ENCODE measurements at regions not wholly inside any gene's neighbourhood (a gene's known extent, or its start where the extent isn't known, plus 50 kb on each side); places are given as distances from the start of the nearest gene placed in this dataset.

DNA sequence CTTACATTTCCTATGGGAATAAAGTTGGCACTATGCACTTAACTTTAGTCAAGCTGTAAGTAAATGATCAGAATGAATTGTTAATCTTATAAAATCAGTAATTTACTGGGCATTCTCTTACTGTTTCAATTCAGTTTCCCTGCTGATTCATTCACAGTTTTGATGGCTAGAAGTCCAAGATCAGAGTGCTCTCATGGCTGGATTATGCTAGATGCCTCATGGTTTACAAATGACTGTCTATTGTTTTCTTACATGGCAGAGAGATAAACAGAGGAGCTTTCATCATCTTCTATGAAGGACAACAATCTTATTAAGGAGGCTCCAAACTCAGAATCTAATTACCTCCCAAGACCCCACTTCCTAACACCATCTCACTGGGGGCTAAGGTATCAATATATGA lies 135.1 kb upstream of the CARD18 start:
- Histone ChIP-seq H3K9me3 (ENCODE audit: low read length) (no peaks in the 10 kb centered on the region), H3K4me2 (ENCODE audit: low read depth, low read length, poor library complexity, severe bottlenecking) (no peak overlapping the region), H3K79me2 (ENCODE audit: low read length) (no peaks in the 10 kb centered on the region), H3K36me3 (ENCODE audit: insufficient read depth, low read length) (no peaks in the 10 kb centered on the region), H3K4me1 (ENCODE audit: low read length) (no peaks in the 10 kb centered on the region), H4K20me1 (ENCODE audit: insufficient read depth, low read depth, low read length) (no peaks in the 10 kb centered on the region), H3K9ac (ENCODE audit: low read length) (no peak overlapping the region), H3K27me3 (ENCODE audit: low read length) (peaks cover 3% of the 10 kb centered on the region; the same call in 1 of the 2 replicates), H3K9me2 (replicated peaks; ENCODE audit: insufficient read depth, low read length) (peaks cover 6% of the 10 kb centered on the region; the same call in 1 of the 2 replicates), H3K27ac (ENCODE audit: low read length) (no peak overlapping the region), H2AFZ (ENCODE audit: low read length) (no peak overlapping the region), H3K4me3 (ENCODE audit: low read length) (no peak overlapping the region)
- DNase-seq = no peak

DNA sequence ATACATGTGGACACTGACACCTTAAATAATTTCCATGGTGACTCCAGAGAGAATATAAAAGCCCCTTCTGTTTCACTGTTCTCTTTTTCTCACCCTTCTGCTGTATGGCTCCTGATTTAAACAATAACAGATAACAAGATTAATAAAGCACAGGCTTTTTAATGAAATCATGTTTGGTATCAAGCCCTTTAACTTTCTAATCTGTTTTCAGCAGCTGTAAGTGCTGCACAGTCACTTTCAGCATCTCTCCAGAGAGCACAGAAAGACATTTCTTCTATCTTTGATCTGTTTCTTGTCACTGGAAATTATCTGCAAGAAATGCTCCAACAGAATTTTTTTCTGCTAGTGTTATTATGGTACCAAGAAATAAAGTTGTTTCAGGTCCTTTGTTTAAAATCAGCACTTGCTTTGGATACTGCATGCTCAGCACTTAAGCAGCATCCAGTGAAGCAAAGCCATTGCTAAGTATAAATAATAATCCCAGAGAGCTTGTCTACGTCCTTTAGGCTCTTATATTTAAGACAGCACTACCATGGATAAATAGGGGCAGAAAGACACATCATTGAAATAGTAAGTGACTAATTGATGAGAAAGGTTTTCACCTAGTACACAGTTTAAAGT lies 134.2 kb upstream of the CARD18 start:
- peaks cover 3% of the 10 kb centered on the region; the same call in 1 of the 2 replicates for H3K27me3 ChIP-seq (ENCODE audit: low read length)
- no peak overlapping the region for H3K4me2 ChIP-seq (ENCODE audit: low read depth, low read length, poor library complexity, severe bottlenecking)
- H3K4me1 ChIP-seq (ENCODE audit: low read length) = no peaks in the 10 kb centered on the region
- H3K27ac ChIP-seq (ENCODE audit: low read length) = no peak overlapping the region
- DNase-seq = no peak
- no peaks in the 10 kb centered on the region for H3K36me3 ChIP-seq (ENCODE audit: insufficient read depth, low read length)
- peaks cover 6% of the 10 kb centered on the region; the same call in 1 of the 2 replicates for H3K9me2 ChIP-seq (replicated peaks; ENCODE audit: insufficient read depth, low read length)
- H3K9ac ChIP-seq (ENCODE audit: low read length) = no peak overlapping the region
- no peaks in the 10 kb centered on the region for H3K79me2 ChIP-seq (ENCODE audit: low read length)
- no peaks in the 10 kb centered on the region for H4K20me1 ChIP-seq (ENCODE audit: insufficient read depth, low read depth, low read length)
- H3K9me3 ChIP-seq (ENCODE audit: low read length) = no peaks in the 10 kb centered on the region
- H2AFZ ChIP-seq (ENCODE audit: low read length) = no peak overlapping the region
- no peak overlapping the region for H3K4me3 ChIP-seq (ENCODE audit: low read length)

DNA sequence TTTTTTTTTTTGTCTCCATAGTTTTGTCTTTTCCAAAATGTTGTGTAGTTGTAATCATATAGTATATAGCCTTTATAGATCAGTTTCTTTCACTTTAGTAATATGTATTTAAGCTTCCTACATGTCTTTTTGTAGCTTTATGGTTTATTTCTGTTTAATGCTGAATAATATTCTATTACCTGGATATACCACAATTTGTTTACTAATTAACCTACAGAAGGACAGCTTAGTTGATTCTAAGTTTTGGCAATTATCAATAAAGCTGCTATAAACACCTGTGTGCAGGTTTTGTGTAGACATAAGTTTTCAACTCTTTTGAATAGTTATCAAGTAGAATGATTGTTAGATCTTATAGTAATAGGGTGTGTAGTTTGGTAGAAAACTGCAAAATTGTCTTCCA lies 130.3 kb upstream of the CARD18 start:
- H3K9me2 ChIP-seq (replicated peaks; ENCODE audit: insufficient read depth, low read length) = no peaks in the 10 kb centered on the region
- H3K4me3 ChIP-seq (ENCODE audit: low read length) = no peak overlapping the region
- H3K4me1 ChIP-seq (ENCODE audit: low read length) = no peaks in the 10 kb centered on the region
- no peak for DNase-seq
- no peak overlapping the region for H3K9ac ChIP-seq (ENCODE audit: low read length)
- H3K27ac ChIP-seq (ENCODE audit: low read length) = no peak overlapping the region
- no peaks in the 10 kb centered on the region for H4K20me1 ChIP-seq (ENCODE audit: insufficient read depth, low read depth, low read length)
- H3K27me3 ChIP-seq (ENCODE audit: low read length) = peaks cover 3% of the 10 kb centered on the region; the same call in 1 of the 2 replicates
- no peaks in the 10 kb centered on the region for H3K36me3 ChIP-seq (ENCODE audit: insufficient read depth, low read length)
- no peak overlapping the region for H3K4me2 ChIP-seq (ENCODE audit: low read depth, low read length, poor library complexity, severe bottlenecking)
- no peak overlapping the region for H2AFZ ChIP-seq (ENCODE audit: low read length)
- no peaks in the 10 kb centered on the region for H3K9me3 ChIP-seq (ENCODE audit: low read length)
- H3K79me2 ChIP-seq (ENCODE audit: low read length) = no peaks in the 10 kb centered on the region

- no peaks in the 10 kb centered on the region for H3K4me1 ChIP-seq (ENCODE audit: low read length)
- no peak overlapping the region for H2AFZ ChIP-seq (ENCODE audit: low read length)
- H3K9me3 ChIP-seq (ENCODE audit: low read length) = no peaks in the 10 kb centered on the region
These were observed 129.0 kb upstream of the CARD18 start for GRCh38 chr11:105268404-105269062.

DNA sequence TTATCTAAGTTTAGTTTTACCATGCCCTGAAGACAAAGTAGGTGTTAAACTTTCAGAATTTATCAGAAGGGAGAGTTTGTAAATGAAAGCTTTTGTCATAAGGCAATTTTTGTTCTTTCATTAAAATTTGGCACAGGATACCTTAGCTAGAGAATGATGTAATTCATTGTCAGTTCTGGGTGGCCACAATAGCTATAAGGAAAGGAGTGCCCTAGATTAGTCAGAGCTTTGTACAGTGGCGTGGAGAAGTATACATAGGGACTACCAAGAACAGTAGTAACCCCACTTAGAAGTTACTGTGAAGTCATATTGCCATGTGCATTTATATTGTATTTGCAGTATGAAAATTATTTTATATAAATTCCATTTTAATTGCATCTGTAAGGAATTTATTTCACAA lies 126.3 kb upstream of the CARD18 start:
- no peaks in the 10 kb centered on the region for H3K9me3 ChIP-seq (ENCODE audit: low read length)
- H3K4me2 ChIP-seq (ENCODE audit: low read depth, low read length, poor library complexity, severe bottlenecking) = no peak overlapping the region
- no peak overlapping the region for H2AFZ ChIP-seq (ENCODE audit: low read length)
- H4K20me1 ChIP-seq (ENCODE audit: insufficient read depth, low read depth, low read length) = no peaks in the 10 kb centered on the region
- H3K27me3 ChIP-seq (ENCODE audit: low read length) = no peaks in the 10 kb centered on the region
- DNase-seq = no peak
- no peaks in the 10 kb centered on the region for H3K9me2 ChIP-seq (replicated peaks; ENCODE audit: insufficient read depth, low read length)
- no peaks in the 10 kb centered on the region for H3K79me2 ChIP-seq (ENCODE audit: low read length)
- no peaks in the 10 kb centered on the region for H3K4me1 ChIP-seq (ENCODE audit: low read length)
- no peak overlapping the region for H3K9ac ChIP-seq (ENCODE audit: low read length)
- no peaks in the 10 kb centered on the region for H3K36me3 ChIP-seq (ENCODE audit: insufficient read depth, low read length)
- H3K27ac ChIP-seq (ENCODE audit: low read length) = no peak overlapping the region
- H3K4me3 ChIP-seq (ENCODE audit: low read length) = no peak overlapping the region

More at GRCh38 chr11:105268404-105269062, 129.0 kb upstream of the CARD18 start:
- H3K79me2 ChIP-seq (ENCODE audit: low read length) = no peaks in the 10 kb centered on the region
- no peak for DNase-seq
- no peak overlapping the region for H3K9ac ChIP-seq (ENCODE audit: low read length)
- H3K27me3 ChIP-seq (ENCODE audit: low read length) = peaks cover 3% of the 10 kb centered on the region; the same call in 1 of the 2 replicates
- no peaks in the 10 kb centered on the region for H3K9me2 ChIP-seq (replicated peaks; ENCODE audit: insufficient read depth, low read length)
- H3K27ac ChIP-seq (ENCODE audit: low read length) = no peak overlapping the region
- H3K4me2 ChIP-seq (ENCODE audit: low read depth, low read length, poor library complexity, severe bottlenecking) = no peak overlapping the region
- H3K4me3 ChIP-seq (ENCODE audit: low read length) = no peak overlapping the region
- no peaks in the 10 kb centered on the region for H4K20me1 ChIP-seq (ENCODE audit: insufficient read depth, low read depth, low read length)
- no peaks in the 10 kb centered on the region for H3K36me3 ChIP-seq (ENCODE audit: insufficient read depth, low read length)

DNA sequence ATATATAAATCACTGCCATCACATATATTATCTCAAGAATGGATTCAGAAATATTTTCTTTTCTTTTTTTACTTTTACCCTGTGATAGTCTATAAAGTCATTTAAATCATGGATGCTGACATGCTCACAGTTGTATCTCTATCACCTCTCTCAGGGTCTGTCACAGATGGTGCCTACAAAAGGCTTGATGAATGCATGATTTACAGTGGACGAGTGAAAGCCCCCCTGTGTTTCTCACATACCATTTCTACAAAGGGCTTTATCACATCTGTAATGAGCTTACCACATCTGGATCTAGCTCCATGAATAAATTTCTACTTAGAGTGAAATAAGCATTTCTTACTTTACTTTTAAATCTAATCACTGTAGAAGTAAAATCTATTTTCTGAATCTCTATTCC lies 121.4 kb upstream of the CARD18 start:
- Histone ChIP-seq H3K4me3 (ENCODE audit: low read length) (no peak overlapping the region), H4K20me1 (ENCODE audit: insufficient read depth, low read depth, low read length) (no peaks in the 10 kb centered on the region), H3K9ac (ENCODE audit: low read length) (no peak overlapping the region), H3K36me3 (ENCODE audit: insufficient read depth, low read length) (no peaks in the 10 kb centered on the region), H3K9me3 (ENCODE audit: low read length) (no peaks in the 10 kb centered on the region), H3K4me2 (ENCODE audit: low read depth, low read length, poor library complexity, severe bottlenecking) (no peak overlapping the region), H3K79me2 (ENCODE audit: low read length) (no peaks in the 10 kb centered on the region), H2AFZ (ENCODE audit: low read length) (no peak overlapping the region), H3K27me3 (ENCODE audit: low read length) (no peaks in the 10 kb centered on the region), H3K9me2 (replicated peaks; ENCODE audit: insufficient read depth, low read length) (no peaks in the 10 kb centered on the region), H3K27ac (ENCODE audit: low read length) (no peak overlapping the region), H3K4me1 (ENCODE audit: low read length) (no peaks in the 10 kb centered on the region)
- DNase-seq = no peak

- Histone ChIP-seq H3K9me3 (ENCODE audit: low read length) (no peaks in the 10 kb centered on the region), H3K79me2 (ENCODE audit: low read length) (no peaks in the 10 kb centered on the region), H2AFZ (ENCODE audit: low read length) (no peak overlapping the region), H3K9ac (ENCODE audit: low read length) (no peak overlapping the region), H3K27ac (ENCODE audit: low read length) (no peak overlapping the region), H3K4me2 (ENCODE audit: low read depth, low read length, poor library complexity, severe bottlenecking) (no peak overlapping the region), H3K4me1 (ENCODE audit: low read length) (no peaks in the 10 kb centered on the region), H3K36me3 (ENCODE audit: insufficient read depth, low read length) (no peaks in the 10 kb centered on the region), H3K4me3 (ENCODE audit: low read length) (no peak overlapping the region), H4K20me1 (ENCODE audit: insufficient read depth, low read depth, low read length) (no peaks in the 10 kb centered on the region), H3K27me3 (ENCODE audit: low read length) (no peaks in the 10 kb centered on the region), H3K9me2 (replicated peaks; ENCODE audit: insufficient read depth, low read length) (no peaks in the 10 kb centered on the region; the same call in 1 of the 2 replicates)
- DNase-seq = no peak
These were observed 106.3 kb upstream of the CARD18 start for GRCh38 chr11:105245781-105246315.

- H3K36me3 ChIP-seq (ENCODE audit: insufficient read depth, low read length) = no peaks in the 10 kb centered on the region
- H3K79me2 ChIP-seq (ENCODE audit: low read length) = no peaks in the 10 kb centered on the region
- no peaks in the 10 kb centered on the region for H3K27me3 ChIP-seq (ENCODE audit: low read length)
- no peaks in the 10 kb centered on the region for H4K20me1 ChIP-seq (ENCODE audit: insufficient read depth, low read depth, low read length)
- no peaks in the 10 kb centered on the region; the same call in 1 of the 2 replicates for H3K9me2 ChIP-seq (replicated peaks; ENCODE audit: insufficient read depth, low read length)
- H3K4me1 ChIP-seq (ENCODE audit: low read length) = no peaks in the 10 kb centered on the region
- no peak for DNase-seq
- H3K4me2 ChIP-seq (ENCODE audit: low read depth, low read length, poor library complexity, severe bottlenecking) = no peak overlapping the region
- H3K27ac ChIP-seq (ENCODE audit: low read length) = no peak overlapping the region
- no peak overlapping the region for H2AFZ ChIP-seq (ENCODE audit: low read length)
- no peak overlapping the region for H3K4me3 ChIP-seq (ENCODE audit: low read length)
- H3K9ac ChIP-seq (ENCODE audit: low read length) = no peak overlapping the region
- no peaks in the 10 kb centered on the region for H3K9me3 ChIP-seq (ENCODE audit: low read length)
These were observed 104.7 kb upstream of the CARD18 start for GRCh38 chr11:105244160-105244825.

All from Karpas-422 (cell line).